Adrenal gland (tissue), 5 donors: ENCODE measurements at regions not wholly inside any gene's neighbourhood (a gene's known extent, or its start where the extent isn't known, plus 50 kb on each side); places are given as distances from the start of the nearest gene placed in this dataset.

Experiments used
- CTCF ChIP-seq, 6 experiments: fragments of 450-650 bp in 4 of 6; fragments of 200-600 bp in 2 of 6; sonication (generic) in 1 of 6; IDR thresholded peaks; 1 replicate in 5 of 6; 2 replicates in 1 of 6; pipeline versions ENCODE4 v1.5.1 to v1.8.0; 2016 to 2021; ENCODE audit warnings: antibody characterized with exemption in 6 of 6, mild to moderate bottlenecking in 2 of 6, moderate library complexity in 1 of 6
- POLR2A ChIP-seq, 2 donors: fragments of 450-650 bp; IDR thresholded peaks; one replicate each; pipeline ENCODE4 v1.6.1; 2017; ENCODE audit warnings: antibody characterized with exemption in 2 of 2, mild to moderate bottlenecking in 2 of 2, moderate library complexity in 1 of 2
- donor health status: DM: no; HTN: no; CAD: no.

GRCh38 chr14:41972531-41972930 is 365.9 kb downstream of the LRFN5 start:
- no peak for TF ChIP-seq CTCF (IDR thresholded peaks at IDR 0.05)
- TF ChIP-seq POLR2A (IDR thresholded peaks at IDR 0.05) = no peak
